WERI-Rb-1 (cell line): ENCODE measurements at regions not wholly inside any gene's neighbourhood (a gene's known extent, or its start where the extent isn't known, plus 50 kb on each side); places are given as distances from the start of the nearest gene placed in this dataset.

ENCODE experiments used
- DNase-seq: peaks from one replicate; pipeline ENCODE4 v3.0.0-alpha.2; 2020
- H3K27ac ChIP-seq: fragments of 250-450 bp; sonication (Bioruptor Pico); 2 replicates; pipeline ENCODE4 v1.5.1; 2020; ENCODE audit warnings: mild to moderate bottlenecking, moderate library complexity
- H3K27me3 ChIP-seq: fragments of 250-450 bp; sonication (Bioruptor Pico); 2 replicates; pipeline ENCODE4 v1.5.1; 2021; ENCODE audit warnings: mild to moderate bottlenecking, low read depth, moderate library complexity; ENCODE audit not compliant: insufficient read depth, severe bottlenecking
- H3K36me3 ChIP-seq: fragments of 250-450 bp; sonication (Bioruptor Pico); 2 replicates; pipeline ENCODE4 v1.5.1; 2020; ENCODE audit warnings: mild to moderate bottlenecking, moderate library complexity
- H3K4me3 ChIP-seq: 2 replicates; pipeline ENCODE4 v1.5.1; 2011; ENCODE audit warnings: low read depth, mild to moderate bottlenecking, control low read depth, low read length
- H3K9me3 ChIP-seq: fragments of 250-450 bp; sonication (Bioruptor Pico); 2 replicates; pipeline ENCODE4 v1.5.1; 2021; ENCODE audit warnings: mild to moderate bottlenecking, moderate library complexity; ENCODE audit not compliant: severe bottlenecking
- TF ChIP-seq, protein P1 (sequence below): IDR thresholded peaks from 2 replicates; pipeline ENCODE4 v1.5.1; 2011; ENCODE audit warnings: low read depth, mild to moderate bottlenecking, control low read depth, inconsistent platforms, low read length

DNA sequence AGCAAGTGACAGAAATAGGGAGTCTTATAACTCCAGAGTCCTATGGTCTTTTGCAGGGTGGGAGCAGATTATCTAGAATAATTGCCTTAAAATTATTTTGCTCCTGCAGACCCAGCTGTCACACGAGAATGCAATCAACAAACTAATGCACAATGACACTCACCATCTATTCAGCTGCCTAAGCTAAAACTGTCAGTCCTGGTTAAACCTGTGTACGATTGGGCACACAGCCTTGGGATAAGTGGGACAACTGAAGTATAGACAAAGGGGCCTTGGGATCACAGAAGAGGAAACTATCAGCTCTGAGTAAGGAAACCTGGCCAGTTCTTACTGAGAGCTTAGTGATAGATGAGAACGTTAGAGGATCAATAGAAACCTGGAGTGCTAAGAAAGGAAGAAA is 595.9 kb upstream of the KIRREL3 start:
- TF ChIP-seq, protein P1, sequence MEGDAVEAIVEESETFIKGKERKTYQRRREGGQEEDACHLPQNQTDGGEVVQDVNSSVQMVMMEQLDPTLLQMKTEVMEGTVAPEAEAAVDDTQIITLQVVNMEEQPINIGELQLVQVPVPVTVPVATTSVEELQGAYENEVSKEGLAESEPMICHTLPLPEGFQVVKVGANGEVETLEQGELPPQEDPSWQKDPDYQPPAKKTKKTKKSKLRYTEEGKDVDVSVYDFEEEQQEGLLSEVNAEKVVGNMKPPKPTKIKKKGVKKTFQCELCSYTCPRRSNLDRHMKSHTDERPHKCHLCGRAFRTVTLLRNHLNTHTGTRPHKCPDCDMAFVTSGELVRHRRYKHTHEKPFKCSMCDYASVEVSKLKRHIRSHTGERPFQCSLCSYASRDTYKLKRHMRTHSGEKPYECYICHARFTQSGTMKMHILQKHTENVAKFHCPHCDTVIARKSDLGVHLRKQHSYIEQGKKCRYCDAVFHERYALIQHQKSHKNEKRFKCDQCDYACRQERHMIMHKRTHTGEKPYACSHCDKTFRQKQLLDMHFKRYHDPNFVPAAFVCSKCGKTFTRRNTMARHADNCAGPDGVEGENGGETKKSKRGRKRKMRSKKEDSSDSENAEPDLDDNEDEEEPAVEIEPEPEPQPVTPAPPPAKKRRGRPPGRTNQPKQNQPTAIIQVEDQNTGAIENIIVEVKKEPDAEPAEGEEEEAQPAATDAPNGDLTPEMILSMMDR = no peak

DNA sequence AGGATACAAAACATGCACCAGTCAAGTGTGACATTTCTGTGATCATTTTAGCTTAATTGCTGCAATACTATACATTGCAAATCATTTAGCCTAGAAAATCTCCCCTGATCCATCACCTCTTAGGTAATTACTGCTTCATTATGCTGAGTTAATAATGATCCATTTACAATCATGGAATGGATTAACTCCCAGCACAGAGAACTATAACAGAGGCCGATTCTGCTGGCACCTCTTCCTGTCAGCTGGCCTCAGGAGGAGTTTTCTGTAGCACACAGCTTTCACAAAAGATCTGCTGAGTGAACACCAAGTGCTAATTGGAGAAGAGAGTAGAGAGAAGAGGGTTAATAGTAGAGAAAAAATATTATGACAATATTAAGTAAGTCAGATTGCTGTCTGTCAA is 591.8 kb upstream of the KIRREL3 start:
- Histone ChIP-seq H3K4me3 (no peak overlapping the region), H3K27me3 (no peaks in the 10 kb centered on the region), H3K9me3 (no peaks in the 10 kb centered on the region), H3K36me3 (no peaks in the 10 kb centered on the region), H3K27ac (no peak overlapping the region)
- TF ChIP-seq, protein P1 = no peak
- no peak for DNase-seq

More for the DNA sequence above, 595.9 kb upstream of the KIRREL3 start:
- H3K36me3 ChIP-seq = no peaks in the 10 kb centered on the region
- H3K9me3 ChIP-seq = no peaks in the 10 kb centered on the region
- no peak for DNase-seq
- H3K4me3 ChIP-seq = no peak overlapping the region
- H3K27ac ChIP-seq = no peak overlapping the region
- H3K27me3 ChIP-seq = no peaks in the 10 kb centered on the region

DNA sequence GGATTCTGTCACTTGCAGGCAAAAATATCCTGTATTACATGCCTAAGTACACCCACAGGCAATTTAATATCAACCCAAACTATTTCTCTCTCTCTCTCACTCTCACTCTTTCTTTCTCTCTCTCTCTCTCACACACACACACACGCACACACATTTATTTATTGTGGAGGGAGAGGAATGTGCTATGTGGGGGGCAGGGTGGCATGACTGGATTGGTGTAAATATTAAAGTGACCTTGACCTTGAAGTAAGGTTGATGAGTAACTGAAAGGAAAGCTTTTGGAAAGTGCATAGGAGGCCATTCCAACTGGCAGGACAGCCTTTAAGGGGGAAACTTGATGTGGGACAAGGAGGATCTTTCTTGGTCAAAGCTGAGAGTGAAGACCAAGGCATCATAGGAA is 589.7 kb upstream of the KIRREL3 start:
- no peak for DNase-seq
- Histone ChIP-seq H3K36me3 (no peaks in the 10 kb centered on the region), H3K27me3 (no peaks in the 10 kb centered on the region), H3K4me3 (no peak overlapping the region), H3K27ac (no peak overlapping the region), H3K9me3 (no peaks in the 10 kb centered on the region)
- TF ChIP-seq, protein P1 = no peak

DNA sequence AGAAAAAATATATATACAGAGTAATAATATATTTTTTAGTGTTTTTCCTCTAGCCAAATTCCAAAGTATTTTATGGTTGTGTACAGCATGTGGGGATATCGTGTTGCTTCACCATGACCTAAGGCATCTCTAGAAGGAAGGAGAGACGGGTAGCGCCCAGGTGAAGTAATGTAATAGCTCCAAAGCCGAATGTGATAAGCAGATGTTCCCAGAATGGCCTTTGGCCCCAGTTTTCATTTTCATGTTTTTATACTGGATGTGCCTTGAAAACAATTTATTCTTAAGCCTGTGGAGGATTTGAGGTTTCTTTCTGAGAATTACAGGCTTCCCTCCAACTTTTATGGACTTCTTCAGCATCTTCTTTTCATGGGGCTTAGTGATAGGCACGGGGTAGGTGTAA is 587.9 kb upstream of the KIRREL3 start:
- DNase-seq = no peak
- no peaks in the 10 kb centered on the region for H3K27me3 ChIP-seq
- H3K9me3 ChIP-seq = no peaks in the 10 kb centered on the region
- no peak overlapping the region for H3K4me3 ChIP-seq
- TF ChIP-seq, protein P1 = no peak
- H3K36me3 ChIP-seq = no peaks in the 10 kb centered on the region
- H3K27ac ChIP-seq = no peak overlapping the region

DNA sequence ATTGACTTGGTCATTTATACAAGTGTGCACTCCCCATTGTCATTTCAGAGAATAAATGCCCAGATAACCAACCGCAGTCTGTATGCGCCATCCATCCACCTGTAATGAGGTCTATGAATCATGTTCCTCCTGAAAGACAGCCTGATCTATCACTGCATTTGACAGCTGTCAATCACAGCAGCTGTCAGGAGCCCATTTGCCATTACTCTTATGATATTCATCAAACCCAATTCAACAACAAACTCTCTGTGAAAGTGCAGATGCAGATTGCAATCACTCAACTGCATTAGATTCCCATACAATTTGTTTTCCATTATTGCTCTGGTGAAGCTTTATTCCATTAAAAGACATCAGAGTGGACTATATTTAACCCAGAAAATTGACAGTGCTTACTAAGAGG is 586.9 kb upstream of the KIRREL3 start:
- no peak overlapping the region for H3K4me3 ChIP-seq
- no peak for DNase-seq

DNA sequence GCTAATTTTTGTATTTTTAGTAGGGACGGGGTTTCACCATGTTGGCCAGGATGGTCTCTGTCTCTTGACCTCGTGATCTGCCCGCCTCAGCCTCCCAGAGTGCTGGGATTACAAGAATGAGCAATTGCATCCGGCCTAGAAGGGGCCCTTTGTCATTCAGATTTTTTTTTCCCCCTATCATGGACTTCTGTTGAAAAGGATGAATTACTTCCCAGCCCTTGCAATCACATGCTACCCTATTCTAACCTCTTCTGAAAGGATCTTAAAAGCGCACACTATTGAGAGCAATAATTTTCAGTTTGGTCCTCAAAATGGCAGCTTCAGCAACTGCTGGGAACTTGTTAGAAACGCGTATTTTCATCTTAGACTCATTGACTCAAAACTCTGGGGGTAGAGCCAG is 575.6 kb upstream of the KIRREL3 start:
- Histone ChIP-seq H3K27ac (no peak overlapping the region), H3K4me3 (no peak overlapping the region), H3K27me3 (no peaks in the 10 kb centered on the region), H3K9me3 (no peaks in the 10 kb centered on the region), H3K36me3 (no peaks in the 10 kb centered on the region)
- DNase-seq = no peak
- TF ChIP-seq, protein P1 = no peak

More for the DNA sequence above, 586.9 kb upstream of the KIRREL3 start:
- H3K27ac ChIP-seq = no peak overlapping the region
- no peaks in the 10 kb centered on the region for H3K9me3 ChIP-seq
- H3K27me3 ChIP-seq = no peaks in the 10 kb centered on the region
- TF ChIP-seq, protein P1 = no peak
- H3K36me3 ChIP-seq = no peaks in the 10 kb centered on the region
